ENCODE measurements at regions not wholly inside any gene's neighbourhood (a gene's known extent, or its start where the extent isn't known, plus 50 kb on each side); places are given as distances from the start of the nearest gene placed in this dataset.

DNA sequence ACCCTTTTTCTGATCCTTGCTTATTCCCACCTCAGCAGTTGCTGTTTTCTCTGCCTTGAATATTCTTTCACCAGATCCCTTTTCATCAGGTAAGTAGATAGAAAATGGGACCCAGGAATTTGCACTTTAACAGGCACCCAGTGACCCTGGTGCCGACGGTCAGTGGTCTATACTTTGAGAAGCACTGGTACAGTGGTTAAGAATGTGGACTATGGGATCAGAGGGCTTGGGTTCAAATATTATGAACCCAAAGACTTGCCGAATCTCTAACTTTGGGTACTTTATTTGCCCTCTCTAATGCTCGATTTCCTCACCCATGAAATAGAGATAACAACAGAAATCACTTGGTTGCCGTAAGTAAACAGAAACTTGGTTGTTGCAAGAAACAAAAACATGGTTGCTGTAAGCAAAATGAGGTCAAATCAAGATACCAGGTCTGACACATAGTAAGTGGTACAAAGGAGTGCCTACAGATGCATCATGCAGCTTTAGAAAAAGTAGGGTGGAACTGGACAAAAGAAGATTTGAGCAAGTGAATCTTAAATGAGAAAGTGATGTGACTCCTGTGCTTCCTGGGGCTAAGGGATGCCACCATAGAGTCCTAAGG lies 69.5 kb upstream of the GLS start:
- TF ChIP-seq SETDB1 (IDR thresholded peaks at IDR 0.05; ENCODE audit: insufficient read length, low read length) (no peak), GLIS2 (tag by site-specific recombination; IDR thresholded peaks at IDR 0.05) (no peak), ZNF350 (tag by site-specific recombination; IDR thresholded peaks at IDR 0.05) (no peak), ZNF223 (tag by site-specific recombination; IDR thresholded peaks at IDR 0.05) (no peak), ZNF423 (tag by site-specific recombination; IDR thresholded peaks at IDR 0.05) (no peak), BCL11A (tag by site-specific recombination; IDR thresholded peaks at IDR 0.05; ENCODE audit: low read depth) (no peak), ZNF473 (tag by site-specific recombination; IDR thresholded peaks at IDR 0.05) (no peak), ZNF600 (tag by site-specific recombination; IDR thresholded peaks at IDR 0.05) (no peak)
- TF ChIP-seq, protein P1, sequence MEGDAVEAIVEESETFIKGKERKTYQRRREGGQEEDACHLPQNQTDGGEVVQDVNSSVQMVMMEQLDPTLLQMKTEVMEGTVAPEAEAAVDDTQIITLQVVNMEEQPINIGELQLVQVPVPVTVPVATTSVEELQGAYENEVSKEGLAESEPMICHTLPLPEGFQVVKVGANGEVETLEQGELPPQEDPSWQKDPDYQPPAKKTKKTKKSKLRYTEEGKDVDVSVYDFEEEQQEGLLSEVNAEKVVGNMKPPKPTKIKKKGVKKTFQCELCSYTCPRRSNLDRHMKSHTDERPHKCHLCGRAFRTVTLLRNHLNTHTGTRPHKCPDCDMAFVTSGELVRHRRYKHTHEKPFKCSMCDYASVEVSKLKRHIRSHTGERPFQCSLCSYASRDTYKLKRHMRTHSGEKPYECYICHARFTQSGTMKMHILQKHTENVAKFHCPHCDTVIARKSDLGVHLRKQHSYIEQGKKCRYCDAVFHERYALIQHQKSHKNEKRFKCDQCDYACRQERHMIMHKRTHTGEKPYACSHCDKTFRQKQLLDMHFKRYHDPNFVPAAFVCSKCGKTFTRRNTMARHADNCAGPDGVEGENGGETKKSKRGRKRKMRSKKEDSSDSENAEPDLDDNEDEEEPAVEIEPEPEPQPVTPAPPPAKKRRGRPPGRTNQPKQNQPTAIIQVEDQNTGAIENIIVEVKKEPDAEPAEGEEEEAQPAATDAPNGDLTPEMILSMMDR (tag by site-specific recombination; IDR thresholded peaks at IDR 0.05), result no peak
- TF ChIP-seq, protein P2, sequence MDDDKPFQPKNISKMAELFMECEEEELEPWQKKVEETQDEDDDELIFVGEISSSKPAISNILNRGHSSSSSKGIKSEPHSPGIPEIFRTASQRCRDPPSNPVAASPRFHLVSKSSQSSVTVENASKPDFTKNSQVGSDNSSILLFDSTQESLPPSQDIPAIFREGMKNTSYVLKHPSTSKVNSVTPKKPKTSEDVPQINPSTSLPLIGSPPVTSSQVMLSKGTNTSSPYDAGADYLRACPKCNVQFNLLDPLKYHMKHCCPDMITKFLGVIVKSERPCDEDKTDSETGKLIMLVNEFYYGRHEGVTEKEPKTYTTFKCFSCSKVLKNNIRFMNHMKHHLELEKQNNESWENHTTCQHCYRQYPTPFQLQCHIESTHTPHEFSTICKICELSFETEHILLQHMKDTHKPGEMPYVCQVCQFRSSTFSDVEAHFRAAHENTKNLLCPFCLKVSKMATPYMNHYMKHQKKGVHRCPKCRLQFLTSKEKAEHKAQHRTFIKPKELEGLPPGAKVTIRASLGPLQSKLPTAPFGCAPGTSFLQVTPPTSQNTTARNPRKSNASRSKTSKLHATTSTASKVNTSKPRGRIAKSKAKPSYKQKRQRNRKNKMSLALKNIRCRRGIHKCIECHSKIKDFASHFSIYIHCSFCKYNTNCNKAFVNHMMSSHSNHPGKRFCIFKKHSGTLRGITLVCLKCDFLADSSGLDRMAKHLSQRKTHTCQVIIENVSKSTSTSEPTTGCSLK (tag by site-specific recombination; IDR thresholded peaks at IDR 0.05), result no peak
- TF ChIP-seq, protein P3, sequence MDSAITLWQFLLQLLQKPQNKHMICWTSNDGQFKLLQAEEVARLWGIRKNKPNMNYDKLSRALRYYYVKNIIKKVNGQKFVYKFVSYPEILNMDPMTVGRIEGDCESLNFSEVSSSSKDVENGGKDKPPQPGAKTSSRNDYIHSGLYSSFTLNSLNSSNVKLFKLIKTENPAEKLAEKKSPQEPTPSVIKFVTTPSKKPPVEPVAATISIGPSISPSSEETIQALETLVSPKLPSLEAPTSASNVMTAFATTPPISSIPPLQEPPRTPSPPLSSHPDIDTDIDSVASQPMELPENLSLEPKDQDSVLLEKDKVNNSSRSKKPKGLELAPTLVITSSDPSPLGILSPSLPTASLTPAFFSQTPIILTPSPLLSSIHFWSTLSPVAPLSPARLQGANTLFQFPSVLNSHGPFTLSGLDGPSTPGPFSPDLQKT (IDR thresholded peaks at IDR 0.05; ENCODE audit: borderline replicate concordance, low read depth, low read length), result no peak
- TF ChIP-seq, protein P4, sequence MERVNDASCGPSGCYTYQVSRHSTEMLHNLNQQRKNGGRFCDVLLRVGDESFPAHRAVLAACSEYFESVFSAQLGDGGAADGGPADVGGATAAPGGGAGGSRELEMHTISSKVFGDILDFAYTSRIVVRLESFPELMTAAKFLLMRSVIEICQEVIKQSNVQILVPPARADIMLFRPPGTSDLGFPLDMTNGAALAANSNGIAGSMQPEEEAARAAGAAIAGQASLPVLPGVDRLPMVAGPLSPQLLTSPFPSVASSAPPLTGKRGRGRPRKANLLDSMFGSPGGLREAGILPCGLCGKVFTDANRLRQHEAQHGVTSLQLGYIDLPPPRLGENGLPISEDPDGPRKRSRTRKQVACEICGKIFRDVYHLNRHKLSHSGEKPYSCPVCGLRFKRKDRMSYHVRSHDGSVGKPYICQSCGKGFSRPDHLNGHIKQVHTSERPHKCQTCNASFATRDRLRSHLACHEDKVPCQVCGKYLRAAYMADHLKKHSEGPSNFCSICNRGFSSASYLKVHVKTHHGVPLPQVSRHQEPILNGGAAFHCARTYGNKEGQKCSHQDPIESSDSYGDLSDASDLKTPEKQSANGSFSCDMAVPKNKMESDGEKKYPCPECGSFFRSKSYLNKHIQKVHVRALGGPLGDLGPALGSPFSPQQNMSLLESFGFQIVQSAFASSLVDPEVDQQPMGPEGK (tag by site-specific recombination; IDR thresholded peaks at IDR 0.05), result no peak
